Upper lobe of left lung (tissue), 6 donors: ENCODE measurements at regions not wholly inside any gene's neighbourhood (a gene's known extent, or its start where the extent isn't known, plus 50 kb on each side); places are given as distances from the start of the nearest gene placed in this dataset.

Source experiments
- ATAC-seq, 2 donors: fragments of 200-7000 bp; cut with Tn5 transposase; one replicate each; pipeline ENCODE4 v1.9.1; 2022; ENCODE audit warnings: mild to moderate bottlenecking in 2 of 2, moderate library complexity in 2 of 2; ENCODE audit not compliant: low FRiP score in 2 of 2
- DNase-seq, 2 donors: peaks; one replicate each; pipeline ENCODE4 v3.0.0-alpha.2; 2019 to 2020
- H3K27ac ChIP-seq, 4 donors: fragments of 200-600 bp; sonication (generic); one replicate each; pipeline ENCODE4 v1.5.1; 2016 to 2019
- H3K27me3 ChIP-seq, 4 donors: fragments of 200-600 bp; sonication (generic); one replicate each; pipeline ENCODE4 v1.5.1; 2017 to 2019
- H3K36me3 ChIP-seq, 4 donors: fragments of 200-600 bp; sonication (generic); one replicate each; pipeline ENCODE4 v1.5.1; 2016 to 2019
- H3K4me1 ChIP-seq, 4 donors: fragments of 200-600 bp; sonication (generic); one replicate each; pipeline ENCODE4 v1.5.1; 2018 to 2019
- H3K4me3 ChIP-seq, 4 donors: fragments of 200-600 bp; sonication (generic); one replicate each; pipeline ENCODE4 v1.5.1; 2017 to 2019; ENCODE audit warnings: mild to moderate bottlenecking in 2 of 4, moderate library complexity in 1 of 4
- H3K9me3 ChIP-seq, 4 donors: fragments of 200-600 bp; sonication (generic); one replicate each; pipeline ENCODE4 v1.5.1; 2018 to 2019
- EP300 ChIP-seq, 4 donors: sonication (generic); formaldehyde crosslinking; IDR thresholded peaks; one replicate each; pipeline ENCODE4 v1.5.1; 2017; ENCODE audit warnings: antibody characterized with exemption in 4 of 4, control low read depth in 2 of 4
- POLR2A ChIP-seq, 4 donors: fragments of 450-650 bp; IDR thresholded peaks; one replicate each; pipeline ENCODE4 v1.5.1; 2016 to 2017; ENCODE audit warnings: antibody characterized with exemption in 4 of 4, mild to moderate bottlenecking in 2 of 4
- POLR2AphosphoS5 ChIP-seq, 2 donors: sonication (generic); formaldehyde crosslinking; IDR thresholded peaks; one replicate each; pipeline ENCODE4 v1.5.1; 2017; ENCODE audit warnings: antibody characterized with exemption in 2 of 2
- WGBS, 2 donors: methylation state at CpG; one replicate each; pipeline ENCODE4 v1.1.5; 2017 to 2018; 5-methylcytosine and 5-hydroxymethylcytosine counted together
- TF ChIP-seq, protein P1 (sequence below), 6 experiments: fragments of 450-650 bp in 4 of 6; fragments of 200-600 bp in 2 of 6; sonication (generic) in 2 of 6; IDR thresholded peaks; one replicate each; pipeline ENCODE4 v1.5.1; 2016 to 2019; ENCODE audit warnings: antibody characterized with exemption in 6 of 6
- donor health status: DM: no; HTN: no; CAD: no; lungs with moderate emphysema.
- donor health status: DM: no; HTN: yes; CAD: no; lungs with severe emphysema.

DNA sequence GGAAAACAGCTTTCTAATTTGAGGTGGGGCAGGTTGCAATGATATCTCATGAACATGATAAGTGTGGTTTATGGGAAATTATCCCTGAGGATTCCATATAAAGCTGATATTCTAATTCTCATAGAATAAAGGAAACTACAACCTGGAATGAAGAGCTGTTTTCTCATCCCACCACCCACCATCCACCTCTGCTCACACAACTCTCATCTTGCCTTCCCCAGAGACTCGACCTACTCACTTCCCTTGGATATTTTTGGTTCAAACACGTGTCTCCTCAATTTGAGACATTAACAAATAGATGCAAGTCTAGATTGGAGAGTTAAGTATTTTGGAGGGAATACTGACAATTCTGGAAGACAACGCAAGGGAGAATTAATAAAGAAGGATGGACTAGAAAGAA is 490.9 kb downstream of the TMEM182 start:
- H3K27me3 ChIP-seq: no peaks in the 10 kb centered on the region
- no peaks in the 10 kb centered on the region for H3K36me3 ChIP-seq
- no peak for DNase-seq
- no peak overlapping the region for H3K27ac ChIP-seq
- TF ChIP-seq POLR2A (IDR thresholded peaks at IDR 0.05): no peak
- no peak for TF ChIP-seq EP300 (IDR thresholded peaks at IDR 0.05)
- TF ChIP-seq POLR2AphosphoS5 (IDR thresholded peaks at IDR 0.05): no peak
- H3K4me1 ChIP-seq: no peaks in the 10 kb centered on the region
- no peaks in the 10 kb centered on the region for H3K9me3 ChIP-seq
- WGBS, 2 donors: 62 to 68% methylated on average over 3 of the region's 3 CpGs
- no peak overlapping the region for H3K4me3 ChIP-seq
- ATAC-seq: no peak

DNA sequence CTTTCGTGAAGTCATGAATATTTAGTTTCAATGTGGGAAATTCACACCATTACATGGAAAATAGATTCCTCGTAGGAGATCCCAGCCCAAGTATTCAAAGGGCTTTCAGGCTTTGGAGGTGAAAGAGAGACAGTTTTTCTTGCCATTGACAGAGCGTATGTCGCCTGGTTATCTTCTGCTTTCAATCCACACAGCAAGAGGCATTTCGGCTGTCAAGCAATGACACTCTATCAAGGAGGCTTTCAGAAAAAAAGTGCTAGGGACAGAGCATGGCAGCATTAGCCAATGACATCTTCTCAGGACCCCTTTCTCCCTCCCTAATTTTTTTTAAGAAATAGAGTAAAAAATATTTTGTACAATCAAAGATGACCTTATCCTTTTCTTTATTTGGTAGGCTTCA is 492.8 kb downstream of the TMEM182 start:
- no peaks in the 10 kb centered on the region for H3K4me1 ChIP-seq
- no peaks in the 10 kb centered on the region for H3K27me3 ChIP-seq
- DNase-seq (no peak), ATAC-seq (no peak)
- WGBS, 2 donors: 70% methylated on average over 5 of the region's 5 CpGs
- no peak overlapping the region for H3K4me3 ChIP-seq
- H3K36me3 ChIP-seq: no peaks in the 10 kb centered on the region
- TF ChIP-seq POLR2A (IDR thresholded peaks at IDR 0.05) (no peak), EP300 (IDR thresholded peaks at IDR 0.05) (no peak), POLR2AphosphoS5 (IDR thresholded peaks at IDR 0.05) (no peak)
- TF ChIP-seq, protein P1, sequence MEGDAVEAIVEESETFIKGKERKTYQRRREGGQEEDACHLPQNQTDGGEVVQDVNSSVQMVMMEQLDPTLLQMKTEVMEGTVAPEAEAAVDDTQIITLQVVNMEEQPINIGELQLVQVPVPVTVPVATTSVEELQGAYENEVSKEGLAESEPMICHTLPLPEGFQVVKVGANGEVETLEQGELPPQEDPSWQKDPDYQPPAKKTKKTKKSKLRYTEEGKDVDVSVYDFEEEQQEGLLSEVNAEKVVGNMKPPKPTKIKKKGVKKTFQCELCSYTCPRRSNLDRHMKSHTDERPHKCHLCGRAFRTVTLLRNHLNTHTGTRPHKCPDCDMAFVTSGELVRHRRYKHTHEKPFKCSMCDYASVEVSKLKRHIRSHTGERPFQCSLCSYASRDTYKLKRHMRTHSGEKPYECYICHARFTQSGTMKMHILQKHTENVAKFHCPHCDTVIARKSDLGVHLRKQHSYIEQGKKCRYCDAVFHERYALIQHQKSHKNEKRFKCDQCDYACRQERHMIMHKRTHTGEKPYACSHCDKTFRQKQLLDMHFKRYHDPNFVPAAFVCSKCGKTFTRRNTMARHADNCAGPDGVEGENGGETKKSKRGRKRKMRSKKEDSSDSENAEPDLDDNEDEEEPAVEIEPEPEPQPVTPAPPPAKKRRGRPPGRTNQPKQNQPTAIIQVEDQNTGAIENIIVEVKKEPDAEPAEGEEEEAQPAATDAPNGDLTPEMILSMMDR (IDR thresholded peaks at IDR 0.05): no peak
- H3K27ac ChIP-seq: no peak overlapping the region
- no peaks in the 10 kb centered on the region for H3K9me3 ChIP-seq

DNA sequence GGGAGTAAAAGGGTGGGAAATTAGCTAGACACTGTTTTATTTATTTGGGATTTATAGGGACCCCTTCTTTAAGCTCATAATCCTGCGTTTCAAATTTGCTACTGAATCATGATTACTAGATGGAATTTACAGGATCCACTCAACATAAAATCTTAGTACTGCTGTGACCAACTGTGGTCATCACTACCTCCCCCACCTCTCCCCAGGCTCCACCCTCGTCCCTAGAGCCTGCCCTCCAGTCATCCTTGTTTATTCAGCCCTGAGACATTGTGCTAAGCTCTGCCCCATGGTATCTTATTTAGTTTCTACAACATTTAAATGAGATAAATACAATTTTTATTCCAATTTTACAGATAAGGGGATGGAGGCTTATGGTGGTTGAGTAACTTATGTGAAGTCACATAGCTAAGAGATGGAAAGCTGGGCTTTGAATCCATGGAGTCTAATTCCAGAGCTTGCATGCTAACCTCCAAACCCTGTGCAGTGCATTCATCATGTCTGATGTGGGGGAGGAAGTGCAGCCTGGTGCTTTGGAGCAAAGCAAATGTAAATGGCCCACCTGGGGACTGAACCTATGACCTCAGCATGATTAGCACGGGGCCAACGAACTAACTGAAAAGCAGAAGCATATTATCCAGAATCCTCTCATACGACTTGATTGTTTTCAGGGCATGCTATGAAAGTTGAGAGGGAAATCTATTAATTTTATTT is 502.4 kb downstream of the TMEM182 start:
- WGBS, 2 donors: 47 to 55% methylated on average over 5 of the region's 5 CpGs
- Histone ChIP-seq H3K36me3 (no peaks in the 10 kb centered on the region), H3K27ac (no peak overlapping the region), H3K9me3 (no peaks in the 10 kb centered on the region), H3K27me3 (no peaks in the 10 kb centered on the region), H3K4me3 (no peak overlapping the region), H3K4me1 (no peaks in the 10 kb centered on the region)
- TF ChIP-seq EP300 (IDR thresholded peaks at IDR 0.05): no peak
- TF ChIP-seq POLR2AphosphoS5 (IDR thresholded peaks at IDR 0.05): no peak
- no peak for TF ChIP-seq POLR2A (IDR thresholded peaks at IDR 0.05)
- TF ChIP-seq, protein P1 (IDR thresholded peaks at IDR 0.05): no peak
- ATAC-seq (no peak), DNase-seq (no peak)

DNA sequence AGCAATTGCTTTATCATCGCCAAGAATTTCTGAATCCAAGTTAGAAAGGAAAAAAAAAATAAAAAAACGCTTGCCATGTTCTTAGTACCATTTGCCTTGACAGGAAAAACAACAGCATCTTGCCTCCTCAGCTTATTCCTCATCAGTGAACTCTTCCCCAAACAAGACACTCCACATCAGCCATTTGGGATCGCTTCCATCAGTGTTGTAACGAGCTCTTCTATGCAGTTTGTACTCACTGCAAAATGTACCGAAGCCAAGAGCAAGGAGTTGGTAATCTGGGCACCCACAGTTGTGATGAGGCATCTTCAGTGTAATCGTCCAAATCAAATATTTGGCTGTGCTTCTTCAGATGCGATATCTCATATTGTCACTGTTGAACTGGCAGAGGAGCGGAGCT is 503.7 kb downstream of the TMEM182 start:
- H3K4me1 ChIP-seq: no peaks in the 10 kb centered on the region
- H3K9me3 ChIP-seq: no peaks in the 10 kb centered on the region
- H3K36me3 ChIP-seq: no peaks in the 10 kb centered on the region
- DNase-seq (no peak), ATAC-seq (no peak)
- TF ChIP-seq POLR2AphosphoS5 (IDR thresholded peaks at IDR 0.05) (no peak), EP300 (IDR thresholded peaks at IDR 0.05) (no peak), POLR2A (IDR thresholded peaks at IDR 0.05) (no peak)
- TF ChIP-seq, protein P1 (IDR thresholded peaks at IDR 0.05): no peak
- WGBS, 2 donors: 86 to 91% methylated on average over 8 of the region's 8 CpGs
- no peak overlapping the region for H3K27ac ChIP-seq
- no peak overlapping the region for H3K4me3 ChIP-seq
- H3K27me3 ChIP-seq: no peaks in the 10 kb centered on the region

DNA sequence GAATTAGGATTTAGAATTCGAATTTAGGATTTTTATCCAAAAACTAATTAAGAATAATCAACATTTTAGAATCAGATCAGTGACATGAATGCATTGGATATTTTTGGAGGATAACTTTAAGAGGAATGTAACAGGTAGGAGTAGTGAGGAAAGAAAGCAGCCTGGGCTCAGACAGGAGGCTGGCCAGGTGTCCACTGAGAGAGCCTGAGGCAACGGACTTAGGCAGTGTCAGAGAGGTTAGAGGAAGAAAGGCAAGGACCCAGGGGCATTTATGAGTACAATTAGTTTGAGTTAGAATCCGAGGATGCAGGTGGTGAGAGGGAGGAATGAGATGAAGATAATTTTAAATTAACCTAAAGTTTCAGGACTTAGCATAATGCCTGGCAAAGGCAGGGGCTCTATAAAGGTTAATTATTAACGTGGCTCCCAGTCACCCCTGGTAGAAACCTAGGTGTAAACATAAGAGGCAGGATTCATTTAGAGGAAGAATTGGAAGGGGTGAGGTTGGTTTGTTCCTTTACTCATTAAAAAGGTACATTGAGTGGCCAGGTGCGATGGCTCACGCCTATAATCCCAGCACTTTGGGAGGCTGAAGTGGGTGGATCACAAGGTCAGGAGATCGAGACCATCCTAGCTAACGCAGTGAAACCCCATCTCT is 507.1 kb downstream of the TMEM182 start:
- ATAC-seq (no peak), DNase-seq (no peak)
- WGBS, 2 donors: 76 to 78% methylated on average over 8 of the region's 8 CpGs
- H3K27ac ChIP-seq: no peak overlapping the region
- no peaks in the 10 kb centered on the region for H3K36me3 ChIP-seq
- no peaks in the 10 kb centered on the region for H3K9me3 ChIP-seq
- no peaks in the 10 kb centered on the region for H3K27me3 ChIP-seq
- no peaks in the 10 kb centered on the region for H3K4me1 ChIP-seq
- TF ChIP-seq POLR2A (IDR thresholded peaks at IDR 0.05) (no peak), POLR2AphosphoS5 (IDR thresholded peaks at IDR 0.05) (no peak), EP300 (IDR thresholded peaks at IDR 0.05) (no peak)
- TF ChIP-seq, protein P1 (IDR thresholded peaks at IDR 0.05): no peak
- no peak overlapping the region for H3K4me3 ChIP-seq
